ENCODE measurements at regions not wholly inside any gene's neighbourhood (a gene's known extent, or its start where the extent isn't known, plus 50 kb on each side); places are given as distances from the start of the nearest gene placed in this dataset.

GRCh38 chr18:70653671-70654070, 364.8 kb downstream of the SOCS6 start:
- Histone ChIP-seq H3K79me2 (ENCODE audit: insufficient read depth, low read length) (no peaks in the 10 kb centered on the region), H3K27me3 (ENCODE audit: insufficient read depth, low read length) (0 out of 2 replicates have a peak, but pooled peaks cover under 1% of the 10 kb centered on the region), H3K9me3 (ENCODE audit: control insufficient read depth in 1 of 2, insufficient read depth in 1 of 2, low read depth in 1 of 2, low read length in 2 of 2) (no peaks in the 10 kb centered on the region), H3K9ac (ENCODE audit: low read length) (no peak overlapping the region), H3K9me2 (ENCODE audit: insufficient read depth) (no peaks in the 10 kb centered on the region), H3K36me3 (ENCODE audit: control insufficient read depth in 1 of 2, insufficient read depth in 2 of 2, low read length in 2 of 2) (no peaks in the 10 kb centered on the region), H2AFZ (ENCODE audit: low read depth, low read length, poor library complexity, severe bottlenecking) (no peak overlapping the region), H3K4me1 (ENCODE audit: control insufficient read depth in 1 of 2, insufficient read depth in 2 of 2, low read length in 2 of 2) (no peaks in the 10 kb centered on the region), H3K4me2 (ENCODE audit: low read length) (no peak overlapping the region), H4K20me1 (ENCODE audit: insufficient read depth) (no peaks in the 10 kb centered on the region), H3K27ac (ENCODE audit: low read depth, low read length) (no peak overlapping the region), H3K4me3 (replicated peaks in 1 of 2; ENCODE audit: low read depth in 1 of 2, low read length in 2 of 2) (no peak overlapping the region)
- no peak for DNase-seq (ENCODE audit: low read depth, low spot score)
- BruUV-seq (replicated peaks) = no TSS peak
- ATAC-seq = no peak
- ChIA-PET RAD21 (ENCODE audit: low non-redundant PET in 1 of 2, low total read pairs in 2 of 2, uncharacterized antibody in 2 of 2, unreplicated experiment in 2 of 2) (no interaction called here), CTCF (no interaction called here), POLR2A (no interaction called here)
- no peak for TF ChIP-seq RAD21 (IDR thresholded peaks at IDR 0.05; ENCODE audit: low read depth)
- TF ChIP-seq EZH2phosphoT487 (IDR thresholded peaks at IDR 0.05; ENCODE audit: borderline replicate concordance) = no peak
- no peak for TF ChIP-seq SRF (IDR thresholded peaks at IDR 0.05; ENCODE audit: low read depth)
- TF ChIP-seq SP1 (IDR thresholded peaks at IDR 0.05; ENCODE audit: low read depth) = no peak
- no peak for TF ChIP-seq EZH2 (IDR thresholded peaks at IDR 0.05)
- TF ChIP-seq EGR1 (IDR thresholded peaks at IDR 0.05; ENCODE audit: low read depth) = no peak
- TF ChIP-seq, protein P1, sequence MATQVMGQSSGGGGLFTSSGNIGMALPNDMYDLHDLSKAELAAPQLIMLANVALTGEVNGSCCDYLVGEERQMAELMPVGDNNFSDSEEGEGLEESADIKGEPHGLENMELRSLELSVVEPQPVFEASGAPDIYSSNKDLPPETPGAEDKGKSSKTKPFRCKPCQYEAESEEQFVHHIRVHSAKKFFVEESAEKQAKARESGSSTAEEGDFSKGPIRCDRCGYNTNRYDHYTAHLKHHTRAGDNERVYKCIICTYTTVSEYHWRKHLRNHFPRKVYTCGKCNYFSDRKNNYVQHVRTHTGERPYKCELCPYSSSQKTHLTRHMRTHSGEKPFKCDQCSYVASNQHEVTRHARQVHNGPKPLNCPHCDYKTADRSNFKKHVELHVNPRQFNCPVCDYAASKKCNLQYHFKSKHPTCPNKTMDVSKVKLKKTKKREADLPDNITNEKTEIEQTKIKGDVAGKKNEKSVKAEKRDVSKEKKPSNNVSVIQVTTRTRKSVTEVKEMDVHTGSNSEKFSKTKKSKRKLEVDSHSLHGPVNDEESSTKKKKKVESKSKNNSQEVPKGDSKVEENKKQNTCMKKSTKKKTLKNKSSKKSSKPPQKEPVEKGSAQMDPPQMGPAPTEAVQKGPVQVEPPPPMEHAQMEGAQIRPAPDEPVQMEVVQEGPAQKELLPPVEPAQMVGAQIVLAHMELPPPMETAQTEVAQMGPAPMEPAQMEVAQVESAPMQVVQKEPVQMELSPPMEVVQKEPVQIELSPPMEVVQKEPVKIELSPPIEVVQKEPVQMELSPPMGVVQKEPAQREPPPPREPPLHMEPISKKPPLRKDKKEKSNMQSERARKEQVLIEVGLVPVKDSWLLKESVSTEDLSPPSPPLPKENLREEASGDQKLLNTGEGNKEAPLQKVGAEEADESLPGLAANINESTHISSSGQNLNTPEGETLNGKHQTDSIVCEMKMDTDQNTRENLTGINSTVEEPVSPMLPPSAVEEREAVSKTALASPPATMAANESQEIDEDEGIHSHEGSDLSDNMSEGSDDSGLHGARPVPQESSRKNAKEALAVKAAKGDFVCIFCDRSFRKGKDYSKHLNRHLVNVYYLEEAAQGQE (IDR thresholded peaks at IDR 0.05; ENCODE audit: low read depth) = no peak
- TF ChIP-seq CEBPB (IDR thresholded peaks at IDR 0.05; ENCODE audit: low read depth) = no peak
- no peak for TF ChIP-seq ZFX (IDR thresholded peaks at IDR 0.05)
- no peak for TF ChIP-seq POLR2A (IDR thresholded peaks at IDR 0.05; ENCODE audit: borderline replicate concordance, extremely low read depth, insufficient read depth, insufficient read length)
- TF ChIP-seq MAX (IDR thresholded peaks at IDR 0.05) = no peak
- intact Hi-C loops (cut with micrococcal nuclease) = no loop called here

All from HCT116 (cell line).